GM12878 (cell line): ENCODE measurements at regions not wholly inside any gene's neighbourhood (a gene's known extent, or its start where the extent isn't known, plus 50 kb on each side); places are given as distances from the start of the nearest gene placed in this dataset.

Experiments
- ATAC-seq: fragments of 200-7000 bp; cut with Tn5 transposase; 3 replicates; pipeline ENCODE4 v1.9.1; 2020; ENCODE audit warnings: mild to moderate bottlenecking, moderate library complexity
- BruUV-seq: library from RNA; stranded (reverse); fragments of 400-500 nt; replicated peaks from 2 replicates; lab custom pipeline; 2021; lab: Mats Ljungman, UMichigan
- CTCF ChIA-PET: fragments of 300-600 bp; sonication (Branson Sonifier 250); formaldehyde crosslinking; extraction: SDS; loops from one replicate; lab custom pipeline; 2021; ENCODE audit warnings: inconsistent platforms; lab: Yijun Ruan, JAX
- POLR2A ChIA-PET: fragments of 350-600 bp; formaldehyde crosslinking; extraction: SDS; loops from one replicate; lab custom pipeline; 2021; ENCODE audit warnings: inconsistent platforms; lab: Charles Lee
- RAD21 ChIA-PET: fragments of 300-600 bp; sonication (Branson Sonifier 250); formaldehyde crosslinking; loops from one replicate; lab custom pipeline; 2023; ENCODE audit warnings: antibody characterized with exemption; ENCODE audit not compliant: unreplicated experiment; lab: Charles Lee
- SMC1A ChIA-PET: fragments of 300-600 bp; sonication (Branson Sonifier 250); formaldehyde crosslinking; loops from one replicate; lab custom pipeline; 2023; ENCODE audit not compliant: unreplicated experiment, uncharacterized antibody; lab: Charles Lee
- DNase-seq: peaks from one replicate; pipeline ENCODE4 v3.0.0-alpha.2; 2011; ENCODE audit warnings: low read depth, low spot score
- FAIRE-seq: peaks from 3 replicates; lab custom pipeline; 2011; peaks lifted over from hg19 to GRCh38; lab: Jason Lieb, UNC
- H2AFZ ChIP-seq: 2 replicates; pipeline ENCODE4 v1.6.0; 2011; ENCODE audit warnings: low read depth, low read length, control low read depth; ENCODE audit not compliant: control insufficient read depth
- H3K27ac ChIP-seq: 2 replicates; pipeline ENCODE4 v1.5.1; 2011; ENCODE audit warnings: control low read depth; ENCODE audit not compliant: control insufficient read depth, insufficient read depth
- H3K27me3 ChIP-seq, 2 experiments: replicated peaks in 1 of 2; 2 replicates each; pipeline versions ENCODE4 v1.6.0 to v1.6.1; 2011; ENCODE audit warnings: low read length in 1 of 2; ENCODE audit not compliant: control insufficient read depth in 2 of 2, insufficient read depth in 2 of 2
- H3K36me3 ChIP-seq, 2 experiments: 2 replicates each; pipeline ENCODE4 v1.5.1; 2011; ENCODE audit warnings: low read length in 1 of 2; ENCODE audit not compliant: control insufficient read depth in 2 of 2, insufficient read depth in 2 of 2
- H3K4me1 ChIP-seq: 2 replicates; pipeline ENCODE4 v1.6.1; 2011; ENCODE audit warnings: mild to moderate bottlenecking, low read length, moderate library complexity, mixed read lengths; ENCODE audit not compliant: control insufficient read depth, insufficient read depth
- H3K4me2 ChIP-seq: 2 replicates; pipeline ENCODE4 v1.6.0; 2011; ENCODE audit warnings: control low read depth; ENCODE audit not compliant: control insufficient read depth, insufficient read depth
- H3K4me3 ChIP-seq: fragments of 200-600 bp; sonication (generic); 2 replicates; pipeline ENCODE4 v1.5.1; 2016
- H3K79me2 ChIP-seq: 2 replicates; pipeline ENCODE4 v1.6.0; 2011; ENCODE audit warnings: low read length; ENCODE audit not compliant: control insufficient read depth, insufficient read depth
- H3K9ac ChIP-seq: 2 replicates; pipeline ENCODE4 v1.8.0; 2011; ENCODE audit warnings: low read length, control low read depth, mixed read lengths; ENCODE audit not compliant: control insufficient read depth, insufficient read depth
- H3K9me3 ChIP-seq: replicated peaks from 3 replicates; pipeline ENCODE4 v1.5.1; 2011; ENCODE audit warnings: mild to moderate bottlenecking, low read length; ENCODE audit not compliant: control insufficient read depth, insufficient read depth
- H4K20me1 ChIP-seq: 2 replicates; pipeline ENCODE4 v1.6.0; 2011; ENCODE audit not compliant: control insufficient read depth, insufficient read depth
- ATF7 ChIP-seq: fragments of 450-650 bp; IDR thresholded peaks from 2 replicates; pipeline ENCODE4 v1.6.1; 2016; ENCODE audit warnings: low read depth, mild to moderate bottlenecking
- BRCA1 ChIP-seq: IDR thresholded peaks from 2 replicates; pipeline ENCODE4 v1.6.1; 2011; ENCODE audit warnings: low read depth, low read length, improper control_type of control experiment
- HCFC1 ChIP-seq: fragments of 150-350 bp; IDR thresholded peaks from 2 replicates; pipeline ENCODE4 v1.6.1; 2014; ENCODE audit warnings: low read length
- IKZF2 ChIP-seq, 2 experiments: fragments of 450-650 bp; IDR thresholded peaks; 2 replicates each; pipeline ENCODE4 v1.6.1; 2017; ENCODE audit warnings: mild to moderate bottlenecking in 2 of 2, moderate library complexity in 2 of 2
- JUNB ChIP-seq: IDR thresholded peaks from 2 replicates; pipeline ENCODE4 v1.6.1; 2016; ENCODE audit warnings: antibody characterized with exemption, mild to moderate bottlenecking
- NR2C1 ChIP-seq: fragments of 450-650 bp; IDR thresholded peaks from 2 replicates; pipeline ENCODE4 v1.6.1; 2017; ENCODE audit warnings: antibody characterized with exemption, mild to moderate bottlenecking, moderate library complexity
- RUNX3 ChIP-seq: IDR thresholded peaks from 2 replicates; pipeline ENCODE4 v1.6.1; 2012; ENCODE audit warnings: low read length, inconsistent platforms
- SRF ChIP-seq, 2 experiments: IDR thresholded peaks; 2 replicates each; pipeline ENCODE4 v1.6.1; 2011; ENCODE audit warnings: low read depth in 2 of 2, low read length in 2 of 2, mild to moderate bottlenecking in 1 of 2, moderate library complexity in 1 of 2
- ZNF207 ChIP-seq: fragments of 450-650 bp; IDR thresholded peaks from 2 replicates; pipeline ENCODE4 v1.6.1; 2014; ENCODE audit warnings: antibody characterized with exemption, mild to moderate bottlenecking, borderline replicate concordance
- ZNF217 ChIP-seq: fragments of 450-650 bp; IDR thresholded peaks from 2 replicates; pipeline ENCODE4 v1.6.1; 2017; ENCODE audit warnings: antibody characterized with exemption, mild to moderate bottlenecking
- ZSCAN29 ChIP-seq: fragments of 450-650 bp; IDR thresholded peaks from 2 replicates; pipeline ENCODE4 v1.6.1; 2017; ENCODE audit warnings: mild to moderate bottlenecking, moderate library complexity
- whole genome bisulfite sequencing: methylation state at CpG from one replicate; pipeline ENCODE4 v1.1.6; 2016; ENCODE audit warnings: low lambda C conversion rate; ENCODE audit not compliant: insufficient replicate concordance, insufficient coverage; ENCODE audit errors: missing lambda C conversion rate; 5-methylcytosine and 5-hydroxymethylcytosine counted together
- in situ Hi-C: fragments of 300-500 bp; cut with MboI; formaldehyde crosslinking; loops from 9 replicates; pipeline ENCODE4 v1.14.3; 2018; ENCODE audit warnings: mixed read lengths
- intact Hi-C: fragments of 100-400 bp; cut with micrococcal nuclease; formaldehyde crosslinking; loops from one replicate; pipeline ENCODE4 v1.14.2; 2022; ENCODE audit not compliant: unreplicated experiment
- TF ChIP-seq, protein P1 (sequence below): fragments of 450-650 bp; conservative IDR thresholded peaks from 2 replicates; pipeline ENCODE4 v1.6.1; 2017; ENCODE audit warnings: mild to moderate bottlenecking, moderate library complexity
- TF ChIP-seq, protein P2 (sequence below): IDR thresholded peaks from 2 replicates; pipeline ENCODE4 v1.6.1; 2012; ENCODE audit warnings: low read depth, low read length, improper control_type of control experiment
- TF ChIP-seq, protein P3 (sequence below): fragments of 450-650 bp; IDR thresholded peaks from 2 replicates; pipeline ENCODE4 v1.6.1; 2014; ENCODE audit warnings: mild to moderate bottlenecking
- TF ChIP-seq, protein P4 (sequence below), 3 experiments: IDR thresholded peaks in 2 of 3; conservative IDR thresholded peaks in 1 of 3; 2 replicates each; pipeline ENCODE4 v1.5.1; 2011; ENCODE audit warnings: low read depth in 3 of 3, low read length in 3 of 3, mild to moderate bottlenecking in 3 of 3, control low read depth in 2 of 3, moderate library complexity in 2 of 3, inconsistent platforms in 1 of 3, mixed read lengths in 1 of 3; ENCODE audit not compliant: control insufficient read depth in 2 of 3, insufficient read depth in 1 of 3; ENCODE audit errors: extremely low read depth in 1 of 3
- TF ChIP-seq, protein P5 (sequence below): fragments of 450-650 bp; IDR thresholded peaks from 2 replicates; pipeline ENCODE4 v1.6.1; 2017; ENCODE audit warnings: borderline replicate concordance

DNA sequence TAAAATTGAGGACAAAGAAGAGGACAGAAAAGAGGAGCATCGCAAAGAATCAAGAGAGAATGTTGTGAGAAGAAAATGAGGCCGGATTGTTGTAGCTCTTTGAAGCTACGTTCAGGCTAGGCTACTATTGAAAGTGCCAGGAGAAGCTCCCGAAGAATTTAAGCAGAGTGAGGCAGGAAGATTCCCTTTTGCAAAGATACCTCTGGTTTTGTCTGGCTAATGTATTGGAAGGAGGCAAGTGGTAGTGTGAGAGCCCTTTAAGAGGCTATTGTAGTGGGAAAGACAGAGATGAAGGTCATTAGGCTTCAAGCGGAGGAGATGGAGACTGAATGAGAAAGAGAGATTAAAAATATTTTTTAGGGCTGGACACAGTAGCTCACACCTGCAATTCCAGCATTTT is 476.9 kb upstream of the ADGRL2 start:
- Histone ChIP-seq H4K20me1 (no peaks in the 10 kb centered on the region), H3K79me2 (no peaks in the 10 kb centered on the region), H3K36me3 (no peaks in the 10 kb centered on the region), H3K27me3 (no peaks in the 10 kb centered on the region), H3K4me3 (no peak overlapping the region), H3K9ac (no peak overlapping the region), H3K4me1 (no peaks in the 10 kb centered on the region), H3K27ac (no peak overlapping the region), H2AFZ (no peak overlapping the region), H3K9me3 (no peaks in the 10 kb centered on the region), H3K4me2 (no peak overlapping the region)
- ChIA-PET CTCF (no interaction called here), SMC1A (interaction anchor here (0.9 kb wide), 1 partner anchor 63 kb away, joined by 3 read pairs; no protein-coding TSS in a partner anchor), RAD21 (no interaction called here), POLR2A (no interaction called here)
- no TSS peak for BruUV-seq
- in situ Hi-C loops (no loop called here), intact Hi-C loops (no loop called here)
- DNase-seq = no peak
- no peak for FAIRE-seq
- WGBS = 12% methylated on average over 5 of the region's 5 CpGs
- TF ChIP-seq, protein P1, sequence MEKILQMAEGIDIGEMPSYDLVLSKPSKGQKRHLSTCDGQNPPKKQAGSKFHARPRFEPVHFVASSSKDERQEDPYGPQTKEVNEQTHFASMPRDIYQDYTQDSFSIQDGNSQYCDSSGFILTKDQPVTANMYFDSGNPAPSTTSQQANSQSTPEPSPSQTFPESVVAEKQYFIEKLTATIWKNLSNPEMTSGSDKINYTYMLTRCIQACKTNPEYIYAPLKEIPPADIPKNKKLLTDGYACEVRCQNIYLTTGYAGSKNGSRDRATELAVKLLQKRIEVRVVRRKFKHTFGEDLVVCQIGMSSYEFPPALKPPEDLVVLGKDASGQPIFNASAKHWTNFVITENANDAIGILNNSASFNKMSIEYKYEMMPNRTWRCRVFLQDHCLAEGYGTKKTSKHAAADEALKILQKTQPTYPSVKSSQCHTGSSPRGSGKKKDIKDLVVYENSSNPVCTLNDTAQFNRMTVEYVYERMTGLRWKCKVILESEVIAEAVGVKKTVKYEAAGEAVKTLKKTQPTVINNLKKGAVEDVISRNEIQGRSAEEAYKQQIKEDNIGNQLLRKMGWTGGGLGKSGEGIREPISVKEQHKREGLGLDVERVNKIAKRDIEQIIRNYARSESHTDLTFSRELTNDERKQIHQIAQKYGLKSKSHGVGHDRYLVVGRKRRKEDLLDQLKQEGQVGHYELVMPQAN = no peak
- TF ChIP-seq JUNB = no peak
- TF ChIP-seq, protein P2, sequence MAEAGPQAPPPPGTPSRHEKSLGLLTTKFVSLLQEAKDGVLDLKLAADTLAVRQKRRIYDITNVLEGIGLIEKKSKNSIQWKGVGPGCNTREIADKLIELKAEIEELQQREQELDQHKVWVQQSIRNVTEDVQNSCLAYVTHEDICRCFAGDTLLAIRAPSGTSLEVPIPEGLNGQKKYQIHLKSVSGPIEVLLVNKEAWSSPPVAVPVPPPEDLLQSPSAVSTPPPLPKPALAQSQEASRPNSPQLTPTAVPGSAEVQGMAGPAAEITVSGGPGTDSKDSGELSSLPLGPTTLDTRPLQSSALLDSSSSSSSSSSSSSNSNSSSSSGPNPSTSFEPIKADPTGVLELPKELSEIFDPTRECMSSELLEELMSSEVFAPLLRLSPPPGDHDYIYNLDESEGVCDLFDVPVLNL = no peak
- no peak for TF ChIP-seq BRCA1
- no peak for TF ChIP-seq RUNX3
- TF ChIP-seq, protein P3, sequence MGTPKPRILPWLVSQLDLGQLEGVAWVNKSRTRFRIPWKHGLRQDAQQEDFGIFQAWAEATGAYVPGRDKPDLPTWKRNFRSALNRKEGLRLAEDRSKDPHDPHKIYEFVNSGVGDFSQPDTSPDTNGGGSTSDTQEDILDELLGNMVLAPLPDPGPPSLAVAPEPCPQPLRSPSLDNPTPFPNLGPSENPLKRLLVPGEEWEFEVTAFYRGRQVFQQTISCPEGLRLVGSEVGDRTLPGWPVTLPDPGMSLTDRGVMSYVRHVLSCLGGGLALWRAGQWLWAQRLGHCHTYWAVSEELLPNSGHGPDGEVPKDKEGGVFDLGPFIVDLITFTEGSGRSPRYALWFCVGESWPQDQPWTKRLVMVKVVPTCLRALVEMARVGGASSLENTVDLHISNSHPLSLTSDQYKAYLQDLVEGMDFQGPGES = no peak
- TF ChIP-seq, protein P4, sequence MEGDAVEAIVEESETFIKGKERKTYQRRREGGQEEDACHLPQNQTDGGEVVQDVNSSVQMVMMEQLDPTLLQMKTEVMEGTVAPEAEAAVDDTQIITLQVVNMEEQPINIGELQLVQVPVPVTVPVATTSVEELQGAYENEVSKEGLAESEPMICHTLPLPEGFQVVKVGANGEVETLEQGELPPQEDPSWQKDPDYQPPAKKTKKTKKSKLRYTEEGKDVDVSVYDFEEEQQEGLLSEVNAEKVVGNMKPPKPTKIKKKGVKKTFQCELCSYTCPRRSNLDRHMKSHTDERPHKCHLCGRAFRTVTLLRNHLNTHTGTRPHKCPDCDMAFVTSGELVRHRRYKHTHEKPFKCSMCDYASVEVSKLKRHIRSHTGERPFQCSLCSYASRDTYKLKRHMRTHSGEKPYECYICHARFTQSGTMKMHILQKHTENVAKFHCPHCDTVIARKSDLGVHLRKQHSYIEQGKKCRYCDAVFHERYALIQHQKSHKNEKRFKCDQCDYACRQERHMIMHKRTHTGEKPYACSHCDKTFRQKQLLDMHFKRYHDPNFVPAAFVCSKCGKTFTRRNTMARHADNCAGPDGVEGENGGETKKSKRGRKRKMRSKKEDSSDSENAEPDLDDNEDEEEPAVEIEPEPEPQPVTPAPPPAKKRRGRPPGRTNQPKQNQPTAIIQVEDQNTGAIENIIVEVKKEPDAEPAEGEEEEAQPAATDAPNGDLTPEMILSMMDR (IDR thresholded peaks at IDR 0.05 in 2 of 3, conservative IDR thresholded peaks at IDR 0.05 in 1 of 3; ENCODE audit: control insufficient read depth in 2 of 3, extremely low read depth in 1 of 3, insufficient read depth in 1 of 3, low read depth in 3 of 3, low read length in 3 of 3) = no peak
- no peak for TF ChIP-seq ATF7
- no peak for TF ChIP-seq ZSCAN29
- TF ChIP-seq NR2C1 = no peak
- TF ChIP-seq HCFC1 = no peak
- no peak for TF ChIP-seq ZNF217
- TF ChIP-seq, protein P5, sequence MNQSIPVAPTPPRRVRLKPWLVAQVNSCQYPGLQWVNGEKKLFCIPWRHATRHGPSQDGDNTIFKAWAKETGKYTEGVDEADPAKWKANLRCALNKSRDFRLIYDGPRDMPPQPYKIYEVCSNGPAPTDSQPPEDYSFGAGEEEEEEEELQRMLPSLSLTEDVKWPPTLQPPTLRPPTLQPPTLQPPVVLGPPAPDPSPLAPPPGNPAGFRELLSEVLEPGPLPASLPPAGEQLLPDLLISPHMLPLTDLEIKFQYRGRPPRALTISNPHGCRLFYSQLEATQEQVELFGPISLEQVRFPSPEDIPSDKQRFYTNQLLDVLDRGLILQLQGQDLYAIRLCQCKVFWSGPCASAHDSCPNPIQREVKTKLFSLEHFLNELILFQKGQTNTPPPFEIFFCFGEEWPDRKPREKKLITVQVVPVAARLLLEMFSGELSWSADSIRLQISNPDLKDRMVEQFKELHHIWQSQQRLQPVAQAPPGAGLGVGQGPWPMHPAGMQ = no peak
- no peak for TF ChIP-seq ZNF207
- TF ChIP-seq IKZF2 (IDR thresholded peaks at IDR 0.05) = no peak
- no peak for TF ChIP-seq SRF (IDR thresholded peaks at IDR 0.05; ENCODE audit: low read depth in 2 of 2, low read length in 2 of 2)
- no peak for ATAC-seq
